GM19438 (cell line): ENCODE measurements at regions not wholly inside any gene's neighbourhood (a gene's known extent, or its start where the extent isn't known, plus 50 kb on each side); places are given as distances from the start of the nearest gene placed in this dataset.
A peak's percentile ranks its signal among the peaks of the same experiment; 100 is the strongest.
"Not testable (repeated sequence)": the region's sequence is repeated elsewhere in the genome, so short reads cannot be mapped to it uniquely, and the experiment has no call there.

Experiments used
- ATAC-seq: cut with Tn5 transposase; IDR thresholded peaks from one replicate; pipeline ENCODE4 v1.9.1; 2021; ENCODE audit warnings: low read depth; ENCODE audit not compliant: unreplicated experiment

- ATAC-seq, result no peak
Observed at GRCh38 chr11:13160806-13161205, 116.8 kb upstream of the BMAL1 start.

GRCh38 chr11:13163158-13163557 lies 114.4 kb upstream of the BMAL1 start:
- ATAC-seq, result no peak

GRCh38 chr11:13166036-13166435 lies 111.6 kb upstream of the BMAL1 start:
- no peak for ATAC-seq

DNA sequence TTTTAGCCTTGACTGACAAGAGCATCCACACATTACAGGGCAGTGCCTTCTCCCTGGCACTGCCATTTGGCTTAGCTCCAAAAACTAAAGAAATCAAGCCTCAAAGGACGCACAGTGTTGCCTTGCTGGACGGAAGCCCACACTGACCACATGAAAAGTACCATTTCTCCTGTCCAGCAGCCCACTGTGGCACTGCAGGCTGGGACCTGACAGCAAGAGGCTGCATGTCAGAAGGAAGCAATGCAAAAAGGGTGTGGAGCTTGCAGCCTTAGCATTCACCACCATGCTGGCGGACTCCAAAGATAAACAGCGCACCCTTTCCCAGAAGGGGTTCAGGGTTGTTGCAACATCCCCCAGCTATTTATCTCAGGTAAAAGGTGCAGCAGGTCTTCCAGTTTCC lies 109.3 kb upstream of the BMAL1 start:
- ATAC-seq, result no peak

- ATAC-seq, result no peak
Observed at GRCh38 chr11:13169709-13170108, 107.9 kb upstream of the BMAL1 start.

DNA sequence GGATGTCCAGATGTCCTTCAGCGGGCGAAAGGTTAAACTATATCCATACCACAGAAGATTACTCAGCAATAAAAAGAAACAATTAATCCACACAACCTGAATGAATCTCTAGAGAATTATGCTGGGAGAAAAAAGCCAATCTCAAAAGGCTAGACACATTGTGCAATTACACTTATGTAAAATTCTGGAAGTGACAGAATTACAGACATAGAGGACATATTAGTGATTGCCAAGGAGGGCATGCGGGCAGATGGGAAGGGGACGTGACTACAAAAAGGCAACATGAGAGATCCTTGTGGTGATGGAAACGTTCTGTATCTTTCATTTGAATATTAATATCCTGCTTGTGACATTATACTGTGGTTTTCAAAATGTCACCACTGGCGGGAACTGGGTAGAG lies 103.5 kb upstream of the BMAL1 start:
- ATAC-seq, result no peak

DNA sequence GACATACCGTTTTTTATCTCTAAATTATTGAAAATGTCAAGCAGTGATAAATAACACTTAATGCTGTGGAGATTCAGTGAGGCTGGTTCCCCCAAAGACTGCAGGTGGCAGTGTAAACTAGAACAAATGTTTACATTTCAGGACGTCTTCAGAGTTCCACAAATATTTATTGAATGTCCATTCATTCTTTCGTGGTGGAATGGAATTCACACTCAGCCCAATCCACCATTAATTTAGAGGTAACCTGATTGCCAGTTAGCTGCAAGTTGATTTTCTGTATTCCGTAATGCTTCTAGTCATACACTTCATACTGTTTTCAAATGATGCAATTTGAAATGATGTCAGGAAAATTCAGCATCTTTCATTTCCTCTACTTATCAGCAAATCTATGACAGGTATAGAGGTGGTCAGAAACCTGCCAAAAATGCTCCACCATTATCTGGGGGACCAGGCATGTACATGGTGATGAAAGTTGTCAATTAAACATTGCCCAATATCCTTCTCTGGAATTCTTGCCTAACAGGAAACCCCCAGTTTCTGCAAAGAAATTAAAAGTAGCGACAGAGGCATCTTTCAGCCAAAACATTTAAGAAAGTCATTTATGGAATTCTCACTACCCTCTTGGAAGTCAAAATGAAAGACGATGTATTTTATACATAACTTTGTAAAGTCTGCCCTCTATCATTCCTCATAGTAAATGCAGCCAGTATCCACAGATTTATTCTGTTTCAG lies 94.3 kb upstream of the BMAL1 start:
- ATAC-seq, result no peak

DNA sequence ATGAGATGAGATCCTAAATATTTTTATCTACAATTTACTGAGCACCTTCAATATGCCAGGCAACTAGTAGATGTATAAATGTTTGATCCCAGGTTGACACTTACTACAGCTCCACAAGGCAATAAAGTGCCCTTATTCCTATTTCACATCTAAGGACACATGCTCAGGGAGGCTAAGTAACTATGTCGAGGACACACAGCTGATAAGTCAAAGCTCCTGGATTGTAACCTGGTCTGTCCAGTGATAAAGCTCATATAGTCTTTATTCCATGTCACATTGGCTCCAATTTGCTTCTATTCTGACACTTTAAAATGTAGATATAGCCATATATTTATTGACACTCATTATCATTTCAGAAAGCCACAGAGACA lies 93.8 kb upstream of the BMAL1 start:
- no peak for ATAC-seq

DNA sequence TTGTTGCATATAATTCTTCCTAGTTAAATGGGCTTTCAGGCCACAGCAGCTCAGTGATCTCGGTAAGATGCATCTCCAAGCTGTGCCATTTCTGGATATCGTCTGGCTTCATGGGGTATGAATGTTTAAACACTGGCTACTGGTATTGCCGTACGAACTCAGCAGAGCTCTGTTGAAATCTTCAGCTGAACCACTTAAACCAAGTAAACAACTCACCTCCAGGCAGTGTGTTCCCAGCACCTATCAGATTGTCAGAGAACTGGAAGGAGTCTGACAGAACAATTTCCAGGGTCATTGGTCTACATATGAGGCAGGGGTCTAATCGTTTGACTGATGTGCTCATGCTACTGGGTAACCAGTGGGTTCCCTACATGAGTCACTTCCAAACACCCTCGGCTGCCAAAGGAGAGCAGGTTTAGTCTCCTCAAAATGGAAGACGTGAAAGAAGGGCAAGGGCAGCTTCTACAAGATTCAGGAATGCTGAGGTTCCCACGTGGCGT lies 93.2 kb upstream of the BMAL1 start:
- ATAC-seq, result no peak

DNA sequence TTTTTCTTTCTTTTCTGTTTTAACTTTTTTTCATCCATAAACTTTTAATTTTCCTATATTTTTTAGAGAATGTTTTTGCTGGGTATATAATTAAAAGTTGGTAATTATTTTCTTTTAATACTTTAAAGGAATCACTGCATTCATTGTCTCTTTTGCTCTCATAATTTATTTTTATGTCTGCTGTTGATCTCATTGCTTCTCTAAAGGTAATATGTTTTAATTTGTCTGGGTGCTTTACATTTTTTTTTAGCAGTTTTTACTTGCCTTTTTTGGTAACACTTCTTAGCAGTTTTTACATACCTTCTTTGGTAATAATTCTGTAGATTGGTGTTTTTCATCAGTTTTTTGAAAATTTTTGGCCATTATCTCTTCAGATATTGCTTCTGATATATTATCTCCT lies 89.4 kb upstream of the BMAL1 start:
- no peak for ATAC-seq

DNA sequence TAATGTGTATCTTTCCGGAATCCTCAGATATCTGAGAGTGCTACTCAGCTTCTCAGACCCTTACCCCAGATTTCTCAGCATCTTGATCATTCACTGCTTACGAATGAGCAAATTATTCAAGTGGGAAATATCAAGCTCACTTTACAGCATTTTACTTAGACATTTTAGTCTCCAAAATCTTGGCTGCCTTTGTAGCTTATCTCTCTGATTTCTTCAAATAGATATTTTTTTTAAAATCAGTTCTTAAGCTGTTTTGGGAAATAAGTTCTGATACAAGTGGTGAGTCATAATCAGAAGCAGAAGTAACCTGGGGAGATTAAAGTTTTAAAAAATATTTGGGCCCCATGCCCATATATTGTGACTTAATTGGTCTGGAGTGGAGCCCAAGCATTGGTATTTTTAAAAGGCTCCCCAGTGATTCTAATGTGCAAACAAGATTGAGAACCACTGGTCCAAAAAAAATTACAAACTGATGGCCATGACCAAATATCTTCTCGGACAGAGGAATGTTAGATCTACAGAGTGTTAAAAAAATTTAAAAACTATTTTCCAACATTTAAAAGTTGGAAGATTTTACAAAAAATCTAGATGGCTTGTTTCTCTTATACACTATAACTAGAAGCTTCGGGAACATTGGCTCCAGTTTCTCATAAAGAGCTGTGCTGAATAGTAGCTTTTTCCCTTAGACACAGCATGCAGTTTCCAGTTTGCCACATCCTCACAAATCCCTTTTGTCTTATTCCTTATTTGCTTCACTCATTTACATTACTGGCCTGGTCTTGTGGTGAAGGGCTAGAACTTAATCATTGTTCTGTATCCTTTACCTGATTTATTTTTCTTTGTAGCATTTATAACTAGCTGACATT lies 87.8 kb upstream of the BMAL1 start:
- ATAC-seq, result no peak

GRCh38 chr11:13193613-13194012 lies 84.0 kb upstream of the BMAL1 start:
- no peak for ATAC-seq

DNA sequence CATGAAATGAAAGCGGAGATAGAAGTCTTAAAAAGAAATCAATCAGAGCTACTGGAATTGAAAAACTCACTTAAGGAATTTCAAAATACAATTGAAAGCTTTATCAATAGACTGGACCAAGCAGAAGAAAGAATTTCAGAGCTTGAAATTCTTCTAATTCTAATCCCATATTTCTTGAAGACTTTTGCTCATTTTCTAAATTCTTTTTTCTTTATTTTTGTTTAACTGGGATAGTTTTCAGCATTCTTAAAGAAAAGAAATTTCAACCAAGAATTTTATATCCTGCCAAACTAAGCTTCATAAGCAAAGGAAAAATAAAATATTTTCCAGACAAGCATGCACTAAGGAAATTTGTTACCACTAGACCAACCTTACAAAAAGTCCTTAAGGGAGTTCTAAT lies 80.2 kb upstream of the BMAL1 start:
- ATAC-seq, result not testable (repeated sequence)

DNA sequence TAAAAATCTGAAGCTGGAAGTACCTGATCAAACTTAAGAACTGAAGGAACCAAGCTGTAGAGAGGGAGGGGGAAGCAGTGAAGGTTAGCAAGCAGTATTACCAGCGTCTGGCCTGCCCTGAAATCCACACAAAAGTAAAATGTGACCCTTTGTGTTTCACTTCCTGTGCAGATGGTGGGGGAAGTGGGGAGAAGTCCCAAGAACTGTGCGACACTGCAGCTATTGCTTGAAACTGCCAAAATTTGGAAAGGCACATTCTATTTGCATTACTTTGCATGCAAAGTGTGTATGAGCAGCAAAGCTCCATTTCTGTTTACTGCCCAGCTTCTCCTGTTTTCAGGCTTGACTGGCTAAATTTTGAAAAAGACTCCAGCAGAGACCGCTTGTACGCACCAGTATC lies 72.1 kb upstream of the BMAL1 start:
- ATAC-seq, result peak; percentile 63

- no peak for ATAC-seq
Observed at GRCh38 chr11:13206086-13206640, 71.4 kb upstream of the BMAL1 start.

GRCh38 chr11:13207270-13207664 lies 70.3 kb upstream of the BMAL1 start:
- no peak for ATAC-seq

GRCh38 chr11:13207665-13208594 lies 69.7 kb upstream of the BMAL1 start:
- ATAC-seq, result no peak

- no peak for ATAC-seq
Observed at GRCh38 chr11:13208921-13209320, 68.7 kb upstream of the BMAL1 start.

DNA sequence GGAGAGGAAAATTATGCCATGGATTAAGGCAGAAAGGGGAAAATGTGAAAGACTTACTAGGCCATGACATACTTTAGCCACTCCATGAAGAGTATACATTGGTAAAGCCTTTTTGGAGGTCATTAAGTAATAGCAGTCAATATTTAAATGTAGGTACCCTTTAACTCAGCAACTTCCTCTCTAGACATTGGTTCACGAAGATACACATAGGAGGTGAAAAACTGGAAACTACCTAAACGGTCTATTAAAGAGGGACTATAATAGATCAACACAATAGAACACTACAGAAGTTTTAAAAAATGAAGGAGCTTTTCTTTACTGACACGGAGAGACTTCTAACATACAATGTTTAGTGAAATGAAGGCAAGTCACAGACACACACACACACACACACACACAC lies 68.2 kb upstream of the BMAL1 start:
- ATAC-seq, result no peak

- ATAC-seq, result no peak
Observed at GRCh38 chr11:13210424-13210823, 67.2 kb upstream of the BMAL1 start.

GRCh38 chr11:13214276-13214675 lies 63.3 kb upstream of the BMAL1 start:
- ATAC-seq, result no peak
